SK-N-SH treated with all-trans-retinoic acid at 6 μM for 48 hours (cell line): ENCODE measurements at regions not wholly inside any gene's neighbourhood (a gene's known extent, or its start where the extent isn't known, plus 50 kb on each side); places are given as distances from the start of the nearest gene placed in this dataset.

Source experiments
- ZFP30 ChIP-seq: fragments of 450-650 bp; formaldehyde crosslinking; IDR thresholded peaks from 2 replicates; pipeline ENCODE4 v1.5.0; 2022; ENCODE audit warnings: mild to moderate bottlenecking, moderate library complexity
- ZNF565 ChIP-seq: fragments of 450-650 bp; formaldehyde crosslinking; conservative IDR thresholded peaks from 2 replicates; pipeline ENCODE4 v1.5.0; 2020; ENCODE audit warnings: low read depth, mild to moderate bottlenecking, moderate library complexity
- TF ChIP-seq, protein P1 (sequence below): fragments of 250-450 bp; sonication (Bioruptor Pico); IDR thresholded peaks from 2 replicates; pipeline ENCODE4 v1.5.1; 2021; ENCODE audit warnings: mild to moderate bottlenecking, moderate library complexity
- TF ChIP-seq, protein P2 (sequence below): fragments of 250-450 bp; sonication (Bioruptor Pico); IDR thresholded peaks from 2 replicates; pipeline ENCODE4 v1.8.0; 2020; ENCODE audit warnings: mild to moderate bottlenecking, moderate library complexity, borderline replicate concordance

DNA sequence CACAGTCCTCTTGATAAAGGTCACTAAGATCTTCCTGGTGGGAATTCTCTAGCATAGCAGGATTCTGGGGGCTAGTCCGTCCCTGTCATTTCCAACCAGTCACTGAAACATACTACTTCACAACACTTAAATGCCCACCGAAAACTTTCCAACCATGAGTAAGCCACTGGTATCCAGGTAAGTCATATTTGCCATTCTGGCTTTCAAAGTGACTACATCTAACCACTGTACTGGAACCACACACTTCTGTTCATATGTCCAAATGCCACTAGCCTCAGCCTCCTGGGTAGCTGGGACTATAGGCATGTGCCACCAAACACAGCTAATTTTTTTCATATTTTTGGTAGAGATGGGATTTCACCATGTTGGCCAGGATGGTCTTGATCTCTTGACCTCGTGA lies 64.3 kb upstream of the VANGL1 start:
- TF ChIP-seq, protein P1, sequence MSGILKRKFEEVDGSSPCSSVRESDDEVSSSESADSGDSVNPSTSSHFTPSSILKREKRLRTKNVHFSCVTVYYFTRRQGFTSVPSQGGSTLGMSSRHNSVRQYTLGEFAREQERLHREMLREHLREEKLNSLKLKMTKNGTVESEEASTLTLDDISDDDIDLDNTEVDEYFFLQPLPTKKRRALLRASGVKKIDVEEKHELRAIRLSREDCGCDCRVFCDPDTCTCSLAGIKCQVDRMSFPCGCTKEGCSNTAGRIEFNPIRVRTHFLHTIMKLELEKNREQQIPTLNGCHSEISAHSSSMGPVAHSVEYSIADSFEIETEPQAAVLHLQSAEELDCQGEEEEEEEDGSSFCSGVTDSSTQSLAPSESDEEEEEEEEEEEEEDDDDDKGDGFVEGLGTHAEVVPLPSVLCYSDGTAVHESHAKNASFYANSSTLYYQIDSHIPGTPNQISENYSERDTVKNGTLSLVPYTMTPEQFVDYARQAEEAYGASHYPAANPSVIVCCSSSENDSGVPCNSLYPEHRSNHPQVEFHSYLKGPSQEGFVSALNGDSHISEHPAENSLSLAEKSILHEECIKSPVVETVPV (CRISPR knock-in tag), result no peak
- no peak for TF ChIP-seq ZFP30 (CRISPR knock-in tag)
- TF ChIP-seq, protein P2, sequence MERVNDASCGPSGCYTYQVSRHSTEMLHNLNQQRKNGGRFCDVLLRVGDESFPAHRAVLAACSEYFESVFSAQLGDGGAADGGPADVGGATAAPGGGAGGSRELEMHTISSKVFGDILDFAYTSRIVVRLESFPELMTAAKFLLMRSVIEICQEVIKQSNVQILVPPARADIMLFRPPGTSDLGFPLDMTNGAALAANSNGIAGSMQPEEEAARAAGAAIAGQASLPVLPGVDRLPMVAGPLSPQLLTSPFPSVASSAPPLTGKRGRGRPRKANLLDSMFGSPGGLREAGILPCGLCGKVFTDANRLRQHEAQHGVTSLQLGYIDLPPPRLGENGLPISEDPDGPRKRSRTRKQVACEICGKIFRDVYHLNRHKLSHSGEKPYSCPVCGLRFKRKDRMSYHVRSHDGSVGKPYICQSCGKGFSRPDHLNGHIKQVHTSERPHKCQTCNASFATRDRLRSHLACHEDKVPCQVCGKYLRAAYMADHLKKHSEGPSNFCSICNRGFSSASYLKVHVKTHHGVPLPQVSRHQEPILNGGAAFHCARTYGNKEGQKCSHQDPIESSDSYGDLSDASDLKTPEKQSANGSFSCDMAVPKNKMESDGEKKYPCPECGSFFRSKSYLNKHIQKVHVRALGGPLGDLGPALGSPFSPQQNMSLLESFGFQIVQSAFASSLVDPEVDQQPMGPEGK (CRISPR knock-in tag), result no peak
- TF ChIP-seq ZNF565 (CRISPR knock-in tag), result no peak
